GM23248 (cell line): ENCODE measurements at regions not wholly inside any gene's neighbourhood (a gene's known extent, or its start where the extent isn't known, plus 50 kb on each side); places are given as distances from the start of the nearest gene placed in this dataset.

Source experiments
- EZH2 ChIP-seq: fragments of 200-600 bp; sonication (generic); IDR thresholded peaks from 2 replicates; pipeline ENCODE4 v1.6.1; 2018; ENCODE audit warnings: antibody characterized with exemption, mild to moderate bottlenecking; ENCODE audit not compliant: insufficient read depth, poor library complexity, severe bottlenecking
- EZH2phosphoT487 ChIP-seq: fragments of 200-600 bp; sonication (generic); IDR thresholded peaks from 2 replicates; pipeline ENCODE4 v1.6.1; 2018; ENCODE audit warnings: antibody characterized with exemption, moderate library complexity, mild to moderate bottlenecking, low read depth; ENCODE audit not compliant: insufficient read depth

DNA sequence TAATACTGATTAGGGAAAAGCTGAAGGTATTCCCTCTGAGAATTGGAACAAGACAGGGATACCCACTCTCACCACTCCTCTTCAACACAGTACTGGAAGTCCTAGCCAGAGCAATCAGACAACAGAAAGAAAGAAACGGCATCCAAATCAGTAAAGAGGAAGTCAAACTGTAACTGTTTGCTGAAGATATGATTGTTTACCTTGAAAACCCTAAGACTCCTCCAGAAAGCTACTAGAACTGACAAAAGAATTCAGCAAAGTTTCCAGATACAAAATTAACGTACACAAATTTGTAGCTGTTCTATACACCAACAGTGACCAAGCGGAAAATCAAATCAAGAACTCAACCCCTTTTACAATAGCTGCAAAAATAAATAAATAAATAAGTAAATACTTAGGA lies 78.6 kb downstream of the EXTL2 start:
- TF ChIP-seq EZH2phosphoT487 = no peak
- TF ChIP-seq EZH2 = no peak
